Body of pancreas (tissue), 4 donors: ENCODE measurements at regions not wholly inside any gene's neighbourhood (a gene's known extent, or its start where the extent isn't known, plus 50 kb on each side); places are given as distances from the start of the nearest gene placed in this dataset.

ENCODE experiments used
- ATAC-seq: fragments of 150-250 bp; one replicate; pipeline ENCODE4 v1.9.1; 2016
- DNase-seq, 4 donors: peaks; one replicate each; pipeline ENCODE4 v3.0.0-alpha.2; 2019
- H3K27ac ChIP-seq, 4 donors: fragments of 200-600 bp; sonication (generic); 1 replicate in 3 of 4; 2 replicates in 1 of 4; pipeline versions ENCODE4 v1.5.1 to v1.6.1; 2016 to 2019; ENCODE audit warnings: mild to moderate bottlenecking in 1 of 4, mixed read lengths in 1 of 4, moderate library complexity in 1 of 4
- H3K27me3 ChIP-seq, 2 donors: fragments of 200-600 bp; sonication (generic); one replicate each; pipeline ENCODE4 v1.6.0; 2016; ENCODE audit warnings: mild to moderate bottlenecking in 1 of 2
- H3K36me3 ChIP-seq, 2 donors: fragments of 200-600 bp; sonication (generic); replicated peaks in 1 of 2; 2 replicates each; pipeline ENCODE4 v1.5.1; 2016; ENCODE audit warnings: low read depth in 2 of 2; ENCODE audit not compliant: insufficient read depth in 1 of 2
- H3K4me1 ChIP-seq: fragments of 200-600 bp; sonication (generic); one replicate; pipeline ENCODE4 v1.6.0; 2016
- H3K4me3 ChIP-seq, 2 donors: fragments of 200-600 bp; sonication (generic); 1 replicate in 1 of 2; 2 replicates in 1 of 2; pipeline ENCODE4 v1.5.1; 2016 to 2019
- H3K9me3 ChIP-seq, 3 donors: fragments of 200-600 bp; sonication (generic); 1 replicate in 2 of 3; 2 replicates in 1 of 3; pipeline ENCODE4 v1.5.1; 2016
- POLR2A ChIP-seq, 3 donors: fragments of 450-650 bp; IDR thresholded peaks; one replicate each; pipeline ENCODE4 v1.6.1; 2016; ENCODE audit warnings: antibody characterized with exemption in 3 of 3, mild to moderate bottlenecking in 2 of 3
- WGBS, 2 donors: methylation state at CpG; one replicate each; pipeline ENCODE4 v1.1.5; 2017; 5-methylcytosine and 5-hydroxymethylcytosine counted together
- intact Hi-C: fragments of 100-400 bp; cut with DNase I; formaldehyde crosslinking; loops from one replicate; pipeline ENCODE4 v1.15.1; 2023
- TF ChIP-seq, protein P1 (sequence below), 7 experiments: fragments of 450-650 bp in 4 of 7; fragments of 200-600 bp in 3 of 7; sonication (generic) in 3 of 7; IDR thresholded peaks; one replicate each; pipeline ENCODE4 v1.5.1; 2016 to 2019; ENCODE audit warnings: antibody characterized with exemption in 7 of 7

DNA sequence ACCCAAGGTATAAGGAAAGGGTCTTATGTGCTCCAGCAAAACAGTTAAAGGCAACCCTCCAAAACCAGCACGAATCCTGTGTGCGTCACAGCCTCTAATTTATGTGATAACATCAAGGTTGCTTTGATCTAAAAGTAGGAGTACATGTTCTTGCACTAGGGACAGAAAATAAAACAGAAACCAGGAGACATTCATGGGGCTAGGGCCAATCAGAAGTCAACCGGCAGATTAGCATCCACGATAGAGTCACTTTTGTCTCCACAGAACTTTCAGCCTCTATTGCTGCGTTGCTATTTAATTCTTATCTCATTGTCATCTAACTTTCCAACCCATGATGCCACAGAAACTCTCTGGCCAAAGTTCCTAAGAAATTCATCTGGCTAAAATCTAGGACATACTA lies 178.8 kb upstream of the PTCHD4 start:
- Histone ChIP-seq H3K4me3 (no peak overlapping the region), H3K27ac (no peak overlapping the region), H3K9me3 (no peaks in the 10 kb centered on the region), H3K36me3 (no peaks in the 10 kb centered on the region), H3K4me1 (no peaks in the 10 kb centered on the region), H3K27me3 (no peaks in the 10 kb centered on the region)
- WGBS, 2 donors = 68 to 75% methylated on average over 5 of the region's 5 CpGs
- no peak for ATAC-seq
- DNase-seq = no peak
- TF ChIP-seq, protein P1, sequence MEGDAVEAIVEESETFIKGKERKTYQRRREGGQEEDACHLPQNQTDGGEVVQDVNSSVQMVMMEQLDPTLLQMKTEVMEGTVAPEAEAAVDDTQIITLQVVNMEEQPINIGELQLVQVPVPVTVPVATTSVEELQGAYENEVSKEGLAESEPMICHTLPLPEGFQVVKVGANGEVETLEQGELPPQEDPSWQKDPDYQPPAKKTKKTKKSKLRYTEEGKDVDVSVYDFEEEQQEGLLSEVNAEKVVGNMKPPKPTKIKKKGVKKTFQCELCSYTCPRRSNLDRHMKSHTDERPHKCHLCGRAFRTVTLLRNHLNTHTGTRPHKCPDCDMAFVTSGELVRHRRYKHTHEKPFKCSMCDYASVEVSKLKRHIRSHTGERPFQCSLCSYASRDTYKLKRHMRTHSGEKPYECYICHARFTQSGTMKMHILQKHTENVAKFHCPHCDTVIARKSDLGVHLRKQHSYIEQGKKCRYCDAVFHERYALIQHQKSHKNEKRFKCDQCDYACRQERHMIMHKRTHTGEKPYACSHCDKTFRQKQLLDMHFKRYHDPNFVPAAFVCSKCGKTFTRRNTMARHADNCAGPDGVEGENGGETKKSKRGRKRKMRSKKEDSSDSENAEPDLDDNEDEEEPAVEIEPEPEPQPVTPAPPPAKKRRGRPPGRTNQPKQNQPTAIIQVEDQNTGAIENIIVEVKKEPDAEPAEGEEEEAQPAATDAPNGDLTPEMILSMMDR (IDR thresholded peaks at IDR 0.05) = no peak
- no peak for TF ChIP-seq POLR2A (IDR thresholded peaks at IDR 0.05)
- intact Hi-C loops = no loop called here

- no peak overlapping the region for H3K27ac ChIP-seq
- TF ChIP-seq, protein P1 (IDR thresholded peaks at IDR 0.05) = no peak
- TF ChIP-seq POLR2A (IDR thresholded peaks at IDR 0.05) = no peak
- H3K4me1 ChIP-seq = no peaks in the 10 kb centered on the region
- no peaks in the 10 kb centered on the region for H3K27me3 ChIP-seq
- DNase-seq (no peak), ATAC-seq (no peak)
- intact Hi-C loops = no loop called here
- no peak overlapping the region for H3K4me3 ChIP-seq
- H3K36me3 ChIP-seq = no peaks in the 10 kb centered on the region
- H3K9me3 ChIP-seq = no peaks in the 10 kb centered on the region
- 57 to 67% methylated on average over 1 of the region's 1 CpG for WGBS, 2 donors
These were observed 170.2 kb upstream of the PTCHD4 start for GRCh38 chr6:48281217-48281616.

GRCh38 chr6:48280035-48280620 lies 169.1 kb upstream of the PTCHD4 start:
- TF ChIP-seq, protein P1 (IDR thresholded peaks at IDR 0.05) = no peak
- TF ChIP-seq POLR2A (IDR thresholded peaks at IDR 0.05) = no peak

GRCh38 chr6:48278261-48278660 lies 167.3 kb upstream of the PTCHD4 start:
- Histone ChIP-seq H3K27me3 (no peaks in the 10 kb centered on the region), H3K9me3 (no peaks in the 10 kb centered on the region), H3K27ac (no peak overlapping the region), H3K36me3 (no peaks in the 10 kb centered on the region), H3K4me3 (no peak overlapping the region), H3K4me1 (no peaks in the 10 kb centered on the region)
- ATAC-seq = no peak
- intact Hi-C loops = no loop called here
- no peak for TF ChIP-seq POLR2A (IDR thresholded peaks at IDR 0.05)
- TF ChIP-seq, protein P1 (IDR thresholded peaks at IDR 0.05) = no peak
- no peak for DNase-seq
- WGBS, 2 donors = 35 to 51% methylated on average over 1 of the region's 1 CpG

More at GRCh38 chr6:48280035-48280620, 169.1 kb upstream of the PTCHD4 start:
- Histone ChIP-seq H3K27me3 (no peaks in the 10 kb centered on the region), H3K4me3 (no peak overlapping the region), H3K36me3 (no peaks in the 10 kb centered on the region), H3K4me1 (no peaks in the 10 kb centered on the region), H3K9me3 (no peaks in the 10 kb centered on the region), H3K27ac (no peak overlapping the region)
- ATAC-seq (no peak), DNase-seq (no peak)
- WGBS, 2 donors = 46 to 67% methylated on average over 1 of the region's 1 CpG
- intact Hi-C loops = no loop called here

GRCh38 chr6:48272518-48272917 lies 161.5 kb upstream of the PTCHD4 start:
- Histone ChIP-seq H3K27ac (no peak overlapping the region), H3K27me3 (no peaks in the 10 kb centered on the region), H3K4me3 (no peak overlapping the region), H3K9me3 (no peaks in the 10 kb centered on the region), H3K36me3 (no peaks in the 10 kb centered on the region), H3K4me1 (no peaks in the 10 kb centered on the region)
- no peak for TF ChIP-seq POLR2A (IDR thresholded peaks at IDR 0.05)
- TF ChIP-seq, protein P1 (IDR thresholded peaks at IDR 0.05) = no peak
- ATAC-seq (no peak), DNase-seq (no peak)
- WGBS, 2 donors = 94 to 97% methylated on average over 1 of the region's 1 CpG
- intact Hi-C loops = no loop called here
